ENCODE measurements at regions not wholly inside any gene's neighbourhood (a gene's known extent, or its start where the extent isn't known, plus 50 kb on each side); places are given as distances from the start of the nearest gene placed in this dataset.
"Not testable (repeated sequence)": the region's sequence is repeated elsewhere in the genome, so short reads cannot be mapped to it uniquely, and the experiment has no call there.

- no peaks in the 10 kb centered on the region for H3K36me3 ChIP-seq (ENCODE audit: control insufficient read depth in 5 of 5, insufficient read depth in 5 of 5, low read length in 5 of 5)
- H3K4me1 ChIP-seq (ENCODE audit: control insufficient read depth in 5 of 5, insufficient read depth in 5 of 5, low read length in 5 of 5): no peaks in the 10 kb centered on the region
- peaks cover 0 to 6% (median 3%) of the 10 kb centered on the region in 5 donors for H3K27me3 ChIP-seq (ENCODE audit: control insufficient read depth in 5 of 5, insufficient read depth in 4 of 5, low read length in 5 of 5)
Observed at GRCh38 chr5:174581479-174581878, 142.9 kb upstream of the MSX2 start.

GRCh38 chr5:174581894-174582293, 142.5 kb upstream of the MSX2 start:
- peaks cover 0 to 6% (median 0%) of the 10 kb centered on the region in 5 donors for H3K9me3 ChIP-seq (ENCODE audit: control insufficient read depth in 5 of 5, low read length in 5 of 5)
- H3K4me1 ChIP-seq (ENCODE audit: control insufficient read depth in 5 of 5, insufficient read depth in 5 of 5, low read length in 5 of 5): no peaks in the 10 kb centered on the region
- H3K36me3 ChIP-seq (ENCODE audit: control insufficient read depth in 5 of 5, insufficient read depth in 5 of 5, low read length in 5 of 5): no peaks in the 10 kb centered on the region
- H3K9ac ChIP-seq (ENCODE audit: low read length in 5 of 5): no peak overlapping the region
- no peak overlapping the region for H3K27ac ChIP-seq (ENCODE audit: low read depth, low read length)
- H3K27me3 ChIP-seq (ENCODE audit: control insufficient read depth in 5 of 5, insufficient read depth in 4 of 5, low read length in 5 of 5): peaks cover 0 to 4% (median 3%) of the 10 kb centered on the region in 5 donors
- H3K4me3 ChIP-seq (ENCODE audit: low read depth in 1 of 5, low read length in 5 of 5): no peak overlapping the region

More at GRCh38 chr5:174581479-174581878, 142.9 kb upstream of the MSX2 start:
- peaks cover 0 to 6% (median 0%) of the 10 kb centered on the region in 5 donors for H3K9me3 ChIP-seq (ENCODE audit: control insufficient read depth in 5 of 5, low read length in 5 of 5)
- no peak overlapping the region for H3K27ac ChIP-seq (ENCODE audit: low read depth, low read length)
- H3K4me3 ChIP-seq (ENCODE audit: low read depth in 1 of 5, low read length in 5 of 5): no peak overlapping the region
- H3K9ac ChIP-seq (ENCODE audit: low read length in 5 of 5): no peak overlapping the region

- no peak overlapping the region for H3K27ac ChIP-seq (ENCODE audit: low read depth, low read length)
- no peak overlapping the region for H3K4me3 ChIP-seq (ENCODE audit: low read depth in 1 of 5, low read length in 5 of 5)
- no peaks in the 10 kb centered on the region for H3K4me1 ChIP-seq (ENCODE audit: control insufficient read depth in 5 of 5, insufficient read depth in 5 of 5, low read length in 5 of 5)
- peaks cover 0 to 6% (median 0%) of the 10 kb centered on the region in 5 donors for H3K9me3 ChIP-seq (ENCODE audit: control insufficient read depth in 5 of 5, low read length in 5 of 5)
- no peak overlapping the region for H3K9ac ChIP-seq (ENCODE audit: low read length in 5 of 5)
- peaks cover 0 to 4% (median 0%) of the 10 kb centered on the region in 5 donors for H3K27me3 ChIP-seq (ENCODE audit: control insufficient read depth in 5 of 5, insufficient read depth in 4 of 5, low read length in 5 of 5)
- no peaks in the 10 kb centered on the region for H3K36me3 ChIP-seq (ENCODE audit: control insufficient read depth in 5 of 5, insufficient read depth in 5 of 5, low read length in 5 of 5)
Observed at GRCh38 chr5:174583071-174583470, 141.3 kb upstream of the MSX2 start.

- H3K27me3 ChIP-seq (ENCODE audit: control insufficient read depth in 5 of 5, insufficient read depth in 4 of 5, low read length in 5 of 5): peaks cover 0 to 12% (median 8%) of the 10 kb centered on the region in 5 donors
- H3K9me3 ChIP-seq (ENCODE audit: control insufficient read depth in 5 of 5, low read length in 5 of 5): peaks cover 0 to 6% (median 0%) of the 10 kb centered on the region in 5 donors
- H3K9ac ChIP-seq (ENCODE audit: low read length in 5 of 5): no peak overlapping the region
- no peak overlapping the region for H3K4me3 ChIP-seq (ENCODE audit: low read depth in 1 of 5, low read length in 5 of 5)
- no peaks in the 10 kb centered on the region for H3K4me1 ChIP-seq (ENCODE audit: control insufficient read depth in 5 of 5, insufficient read depth in 5 of 5, low read length in 5 of 5)
- no peak overlapping the region for H3K27ac ChIP-seq (ENCODE audit: low read depth, low read length)
- no peaks in the 10 kb centered on the region for H3K36me3 ChIP-seq (ENCODE audit: control insufficient read depth in 5 of 5, insufficient read depth in 5 of 5, low read length in 5 of 5)
Observed at GRCh38 chr5:174585472-174585871, 138.9 kb upstream of the MSX2 start.

- H3K36me3 ChIP-seq (ENCODE audit: control insufficient read depth in 5 of 5, insufficient read depth in 5 of 5, low read length in 5 of 5); H3K9ac ChIP-seq (ENCODE audit: low read length in 5 of 5): not testable (repeated sequence)
Observed at GRCh38 chr5:174586163-174586562, 138.2 kb upstream of the MSX2 start.

GRCh38 chr5:174589011-174589410, 135.4 kb upstream of the MSX2 start:
- peaks cover 0 to 6% (median 0%) of the 10 kb centered on the region in 5 donors for H3K9me3 ChIP-seq (ENCODE audit: control insufficient read depth in 5 of 5, low read length in 5 of 5)
- H3K4me1 ChIP-seq (ENCODE audit: control insufficient read depth in 5 of 5, insufficient read depth in 5 of 5, low read length in 5 of 5): no peaks in the 10 kb centered on the region
- H3K4me3 ChIP-seq (ENCODE audit: low read depth in 1 of 5, low read length in 5 of 5): no peak overlapping the region
- no peak overlapping the region for H3K27ac ChIP-seq (ENCODE audit: low read depth, low read length)
- H3K9ac ChIP-seq (ENCODE audit: low read length in 5 of 5): no peak overlapping the region
- peaks cover 0 to 12% (median 8%) of the 10 kb centered on the region in 5 donors for H3K27me3 ChIP-seq (ENCODE audit: control insufficient read depth in 5 of 5, insufficient read depth in 4 of 5, low read length in 5 of 5)
- no peaks in the 10 kb centered on the region for H3K36me3 ChIP-seq (ENCODE audit: control insufficient read depth in 5 of 5, insufficient read depth in 5 of 5, low read length in 5 of 5)

More at GRCh38 chr5:174586163-174586562, 138.2 kb upstream of the MSX2 start:
- H3K27ac ChIP-seq (ENCODE audit: low read depth, low read length); H3K4me3 ChIP-seq (ENCODE audit: low read depth in 1 of 5, low read length in 5 of 5); H3K9me3 ChIP-seq (ENCODE audit: control insufficient read depth in 5 of 5, low read length in 5 of 5); H3K4me1 ChIP-seq (ENCODE audit: control insufficient read depth in 5 of 5, insufficient read depth in 5 of 5, low read length in 5 of 5): not testable (repeated sequence)
- H3K27me3 ChIP-seq (ENCODE audit: control insufficient read depth in 5 of 5, insufficient read depth in 4 of 5, low read length in 5 of 5): peaks cover 0 to 12% (median 8%) of the 10 kb centered on the region in 5 donors

- Histone ChIP-seq H3K4me1 (ENCODE audit: control insufficient read depth in 5 of 5, insufficient read depth in 5 of 5, low read length in 5 of 5) (no peaks in the 10 kb centered on the region), H3K27ac (ENCODE audit: low read depth, low read length) (no peak overlapping the region), H3K9me3 (ENCODE audit: control insufficient read depth in 5 of 5, low read length in 5 of 5) (peaks cover 0 to 6% (median 0%) of the 10 kb centered on the region in 5 donors), H3K27me3 (ENCODE audit: control insufficient read depth in 5 of 5, insufficient read depth in 4 of 5, low read length in 5 of 5) (peaks cover 0 to 12% (median 8%) of the 10 kb centered on the region in 5 donors), H3K4me3 (ENCODE audit: low read depth in 1 of 5, low read length in 5 of 5) (no peak overlapping the region), H3K36me3 (ENCODE audit: control insufficient read depth in 5 of 5, insufficient read depth in 5 of 5, low read length in 5 of 5) (no peaks in the 10 kb centered on the region), H3K9ac (ENCODE audit: low read length in 5 of 5) (no peak overlapping the region)
Observed at GRCh38 chr5:174589599-174589998, 134.8 kb upstream of the MSX2 start.

- Histone ChIP-seq H3K27ac (ENCODE audit: low read depth, low read length) (no peak overlapping the region), H3K36me3 (ENCODE audit: control insufficient read depth in 5 of 5, insufficient read depth in 5 of 5, low read length in 5 of 5) (no peaks in the 10 kb centered on the region), H3K4me1 (ENCODE audit: control insufficient read depth in 5 of 5, insufficient read depth in 5 of 5, low read length in 5 of 5) (no peaks in the 10 kb centered on the region), H3K27me3 (ENCODE audit: control insufficient read depth in 5 of 5, insufficient read depth in 4 of 5, low read length in 5 of 5) (peaks cover 0 to 12% (median 8%) of the 10 kb centered on the region in 5 donors), H3K4me3 (ENCODE audit: low read depth in 1 of 5, low read length in 5 of 5) (no peak overlapping the region), H3K9me3 (ENCODE audit: control insufficient read depth in 5 of 5, low read length in 5 of 5) (peaks cover 0 to under 1% (median 0%) of the 10 kb centered on the region in 5 donors), H3K9ac (ENCODE audit: low read length in 5 of 5) (no peak overlapping the region)
Observed at GRCh38 chr5:174590820-174591219, 133.6 kb upstream of the MSX2 start.

GRCh38 chr5:174596429-174596828, 128.0 kb upstream of the MSX2 start:
- Histone ChIP-seq H3K4me3 (ENCODE audit: low read depth in 1 of 5, low read length in 5 of 5) (no peak overlapping the region), H3K9me3 (ENCODE audit: control insufficient read depth in 5 of 5, low read length in 5 of 5) (no peaks in the 10 kb centered on the region), H3K9ac (ENCODE audit: low read length in 5 of 5) (no peak overlapping the region)

GRCh38 chr5:174599992-174600391, 124.4 kb upstream of the MSX2 start:
- Histone ChIP-seq H3K27ac (ENCODE audit: low read depth, low read length) (no peak overlapping the region), H3K36me3 (ENCODE audit: control insufficient read depth in 5 of 5, insufficient read depth in 5 of 5, low read length in 5 of 5) (no peaks in the 10 kb centered on the region), H3K9me3 (ENCODE audit: control insufficient read depth in 5 of 5, low read length in 5 of 5) (no peaks in the 10 kb centered on the region), H3K4me3 (ENCODE audit: low read depth in 1 of 5, low read length in 5 of 5) (no peak overlapping the region), H3K27me3 (ENCODE audit: control insufficient read depth in 5 of 5, insufficient read depth in 4 of 5, low read length in 5 of 5) (peaks cover 0 to 8% (median 7%) of the 10 kb centered on the region in 5 donors), H3K9ac (ENCODE audit: low read length in 5 of 5) (no peak overlapping the region), H3K4me1 (ENCODE audit: control insufficient read depth in 5 of 5, insufficient read depth in 5 of 5, low read length in 5 of 5) (no peaks in the 10 kb centered on the region)

More at GRCh38 chr5:174596429-174596828, 128.0 kb upstream of the MSX2 start:
- no peak overlapping the region for H3K27ac ChIP-seq (ENCODE audit: low read depth, low read length)
- no peaks in the 10 kb centered on the region for H3K4me1 ChIP-seq (ENCODE audit: control insufficient read depth in 5 of 5, insufficient read depth in 5 of 5, low read length in 5 of 5)
- H3K36me3 ChIP-seq (ENCODE audit: control insufficient read depth in 5 of 5, insufficient read depth in 5 of 5, low read length in 5 of 5): no peaks in the 10 kb centered on the region
- peaks cover 0 to 8% (median 7%) of the 10 kb centered on the region in 5 donors for H3K27me3 ChIP-seq (ENCODE audit: control insufficient read depth in 5 of 5, insufficient read depth in 4 of 5, low read length in 5 of 5)
